ENCODE measurements at regions not wholly inside any gene's neighbourhood (a gene's known extent, or its start where the extent isn't known, plus 50 kb on each side); places are given as distances from the start of the nearest gene placed in this dataset.

- TF ChIP-seq POLR2A (IDR thresholded peaks at IDR 0.05) (no peak), CTCF (IDR thresholded peaks at IDR 0.05) (no peak), EP300 (IDR thresholded peaks at IDR 0.05) (no peak)
These were observed 122.6 kb upstream of the KLF4 start for GRCh38 chr9:107612136-107612535.
